PC-9 (cell line): ENCODE measurements at regions not wholly inside any gene's neighbourhood (a gene's known extent, or its start where the extent isn't known, plus 50 kb on each side); places are given as distances from the start of the nearest gene placed in this dataset.

Source experiments
- CTCF ChIP-seq: fragments of 200-600 bp; sonication (generic); conservative IDR thresholded peaks from 2 replicates; pipeline ENCODE4 v1.6.1; 2017; ENCODE audit warnings: mixed run types, antibody characterized with exemption, mild to moderate bottlenecking, moderate library complexity
- EZH2 ChIP-seq: fragments of 200-600 bp; sonication (generic); IDR thresholded peaks from 2 replicates; pipeline ENCODE4 v1.8.0; 2017; ENCODE audit warnings: antibody characterized with exemption, low read depth

GRCh38 chr4:151583157-151583914 lies 174.4 kb downstream of the FHIP1A start:
- no peak for TF ChIP-seq EZH2
- TF ChIP-seq CTCF = no peak
